ENCODE measurements at regions not wholly inside any gene's neighbourhood (a gene's known extent, or its start where the extent isn't known, plus 50 kb on each side); places are given as distances from the start of the nearest gene placed in this dataset.

DNA sequence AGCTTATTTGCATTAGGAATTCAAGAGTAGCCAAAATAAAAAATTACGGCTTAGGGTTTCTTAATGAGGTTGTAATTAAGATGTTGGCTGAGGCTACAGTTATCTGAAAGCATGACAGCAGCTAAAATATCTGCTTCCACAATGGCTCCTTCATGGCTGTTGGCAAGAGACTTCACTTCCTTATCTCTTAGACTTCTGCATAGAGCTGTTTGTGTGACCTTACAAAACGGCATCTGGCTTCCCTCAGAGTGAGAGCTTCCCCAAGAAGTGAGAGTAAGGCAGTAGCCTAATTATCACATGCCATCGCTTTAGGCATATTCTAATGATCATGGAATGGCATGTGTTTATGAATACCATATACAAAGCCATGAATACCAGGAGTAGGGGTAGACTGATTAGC lies 57.6 kb downstream of the CCDC59 start:
- TF ChIP-seq FOXM1 (IDR thresholded peaks at IDR 0.05; ENCODE audit: low read depth) = no peak
- TF ChIP-seq FOXM1 (CRISPR knock-in tag; IDR thresholded peaks at IDR 0.05; ENCODE audit: low read depth) = no peak
- TF ChIP-seq ZBTB1 (CRISPR knock-in tag; IDR thresholded peaks at IDR 0.05; ENCODE audit: borderline replicate concordance, low read depth) = no peak
- no peak for TF ChIP-seq RAD51 (IDR thresholded peaks at IDR 0.05; ENCODE audit: borderline replicate concordance, low read depth)
- TF ChIP-seq, protein P1, sequence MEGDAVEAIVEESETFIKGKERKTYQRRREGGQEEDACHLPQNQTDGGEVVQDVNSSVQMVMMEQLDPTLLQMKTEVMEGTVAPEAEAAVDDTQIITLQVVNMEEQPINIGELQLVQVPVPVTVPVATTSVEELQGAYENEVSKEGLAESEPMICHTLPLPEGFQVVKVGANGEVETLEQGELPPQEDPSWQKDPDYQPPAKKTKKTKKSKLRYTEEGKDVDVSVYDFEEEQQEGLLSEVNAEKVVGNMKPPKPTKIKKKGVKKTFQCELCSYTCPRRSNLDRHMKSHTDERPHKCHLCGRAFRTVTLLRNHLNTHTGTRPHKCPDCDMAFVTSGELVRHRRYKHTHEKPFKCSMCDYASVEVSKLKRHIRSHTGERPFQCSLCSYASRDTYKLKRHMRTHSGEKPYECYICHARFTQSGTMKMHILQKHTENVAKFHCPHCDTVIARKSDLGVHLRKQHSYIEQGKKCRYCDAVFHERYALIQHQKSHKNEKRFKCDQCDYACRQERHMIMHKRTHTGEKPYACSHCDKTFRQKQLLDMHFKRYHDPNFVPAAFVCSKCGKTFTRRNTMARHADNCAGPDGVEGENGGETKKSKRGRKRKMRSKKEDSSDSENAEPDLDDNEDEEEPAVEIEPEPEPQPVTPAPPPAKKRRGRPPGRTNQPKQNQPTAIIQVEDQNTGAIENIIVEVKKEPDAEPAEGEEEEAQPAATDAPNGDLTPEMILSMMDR (IDR thresholded peaks at IDR 0.05 in 2 of 3, conservative IDR thresholded peaks at IDR 0.05 in 1 of 3; ENCODE audit: insufficient read depth in 2 of 3, low read depth in 1 of 3, low read length in 3 of 3) = no peak
- TF ChIP-seq ZFP1 (CRISPR knock-in tag; IDR thresholded peaks at IDR 0.05) = no peak
- TF ChIP-seq EP300 (IDR thresholded peaks at IDR 0.05; ENCODE audit: low read length) = no peak

All from K562 (cell line).